K562 (cell line): ENCODE measurements at regions not wholly inside any gene's neighbourhood (a gene's known extent, or its start where the extent isn't known, plus 50 kb on each side); places are given as distances from the start of the nearest gene placed in this dataset.

ENCODE experiments used
- ATAC-seq: fragments of 200-7000 bp; cut with Tn5 transposase; 3 replicates; pipeline ENCODE4 v1.9.1; 2020; ENCODE audit warnings: moderate library complexity
- BruUV-seq: library from RNA; stranded (reverse); fragments of 400-500 nt; replicated peaks from 2 replicates; lab custom pipeline; 2021; lab: Mats Ljungman, UMichigan
- CTCF ChIA-PET: fragments of 300-600 bp; formaldehyde crosslinking; extraction: SDS; loops from one replicate; lab custom pipeline; 2021; ENCODE audit warnings: low intra/inter-chr PET ratio; lab: Yijun Ruan, JAX
- POLR2A ChIA-PET: fragments of 300-600, 350-650 bp; sonication (Branson Sonifier 250); formaldehyde crosslinking; extraction: SDS; loops from one replicate; lab custom pipeline; 2021; ENCODE audit warnings: antibody characterized with exemption, inconsistent platforms; lab: Yijun Ruan, JAX
- DNase-seq, 4 experiments: peaks; one replicate each; pipeline versions ENCODE4 v3.0.0 to v3.0.0-alpha.2; 2011 to 2018; ENCODE audit warnings: low spot score in 3 of 4, mixed read lengths in 3 of 4; ENCODE audit errors: extremely low read depth in 1 of 4
- FAIRE-seq: peaks from 2 replicates; lab custom pipeline; 2011; peaks lifted over from hg19 to GRCh38; lab: Jason Lieb, UNC
- H2AFZ ChIP-seq: 2 replicates; pipeline ENCODE4 v1.6.0; 2011; ENCODE audit warnings: low read depth, low read length, control low read depth, inconsistent platforms
- H3K27ac ChIP-seq: fragments of 200-600 bp; 3 replicates; pipeline ENCODE4 v1.8.0; 2011; ENCODE audit warnings: low read depth, mild to moderate bottlenecking, control low read depth, inconsistent platforms, low read length, moderate library complexity, mixed read lengths; ENCODE audit errors: extremely low read depth
- H3K27me3 ChIP-seq, 2 experiments: fragments of 300-600 bp in 1 of 2; 2 replicates in 1 of 2; 3 replicates in 1 of 2; pipeline versions ENCODE4 v1.6.0 to v1.8.0; 2011; ENCODE audit warnings: inconsistent platforms in 2 of 2, low read length in 2 of 2, mild to moderate bottlenecking in 1 of 2, mixed read lengths in 1 of 2, moderate library complexity in 1 of 2; ENCODE audit not compliant: control insufficient read depth in 2 of 2, insufficient read depth in 2 of 2
- H3K36me3 ChIP-seq: fragments of 300-600 bp; 3 replicates; pipeline ENCODE4 v1.8.0; 2011; ENCODE audit warnings: mild to moderate bottlenecking, low read length, inconsistent platforms; ENCODE audit not compliant: control insufficient read depth, insufficient read depth
- H3K4me1 ChIP-seq, 2 experiments: fragments of 200-600 bp in 1 of 2; replicated peaks in 1 of 2; 2 replicates in 1 of 2; 3 replicates in 1 of 2; pipeline versions ENCODE4 v1.5.1 to v1.8.0; 2011; ENCODE audit warnings: inconsistent platforms in 2 of 2, low read length in 2 of 2, mild to moderate bottlenecking in 1 of 2, mixed read lengths in 1 of 2, moderate library complexity in 1 of 2; ENCODE audit not compliant: control insufficient read depth in 2 of 2, insufficient read depth in 2 of 2
- H3K4me2 ChIP-seq: 2 replicates; pipeline ENCODE4 v1.6.1; 2011; ENCODE audit warnings: low read length, control low read depth, inconsistent platforms, mixed read lengths; ENCODE audit not compliant: insufficient read depth
- H3K4me3 ChIP-seq: fragments of 200-600 bp; sonication (generic), shearing (Covaris generic); 2 replicates; pipeline ENCODE4 v1.5.1; 2016; ENCODE audit warnings: control low read depth, inconsistent platforms
- H3K79me2 ChIP-seq: fragments of 200-600 bp; 3 replicates; pipeline ENCODE4 v1.8.0; 2011; ENCODE audit warnings: low read length, inconsistent platforms; ENCODE audit not compliant: control insufficient read depth, insufficient read depth
- H3K9ac ChIP-seq, 2 experiments: 2 replicates each; pipeline versions ENCODE4 v1.6.0 to v1.6.1; 2011; ENCODE audit warnings: low read depth in 2 of 2, low read length in 2 of 2, control low read depth in 1 of 2, inconsistent platforms in 1 of 2, mild to moderate bottlenecking in 1 of 2, mixed read lengths in 1 of 2; ENCODE audit not compliant: insufficient read depth in 1 of 2
- H3K9me1 ChIP-seq: one replicate; pipeline ENCODE4 v1.6.0; 2011; ENCODE audit warnings: inconsistent platforms, mild to moderate bottlenecking, low read length, moderate library complexity; ENCODE audit not compliant: control insufficient read depth, insufficient read depth
- H3K9me3 ChIP-seq: replicated peaks from 2 replicates; pipeline ENCODE4 v1.5.1; 2011; ENCODE audit warnings: low read depth, low read length, inconsistent platforms; ENCODE audit not compliant: control insufficient read depth, insufficient read depth
- H4K20me1 ChIP-seq: replicated peaks from 2 replicates; pipeline ENCODE4 v1.6.1; 2011; ENCODE audit warnings: low read length, inconsistent platforms, mixed read lengths; ENCODE audit not compliant: control insufficient read depth, insufficient read depth
- CHD2 ChIP-seq: IDR thresholded peaks from 2 replicates; pipeline ENCODE4 v1.6.1; 2011; ENCODE audit warnings: low read depth, low read length
- COPS2 ChIP-seq: fragments of 450-650 bp; conservative IDR thresholded peaks from 2 replicates; pipeline ENCODE4 v1.6.1; 2016; ENCODE audit warnings: mild to moderate bottlenecking, moderate library complexity
- CREM ChIP-seq: IDR thresholded peaks from 2 replicates; pipeline ENCODE4 v1.6.1; 2014; ENCODE audit warnings: antibody characterized with exemption, low read depth
- GTF2E2 ChIP-seq: fragments of 200-800 bp; sonication (Bioruptor generic); IDR thresholded peaks from 2 replicates; pipeline ENCODE4 v1.6.1; 2016; ENCODE audit warnings: missing genetic modification characterization, missing compliant biosample characterization
- HNRNPUL1 ChIP-seq: fragments of 200-400 bp; formaldehyde crosslinking; IDR thresholded peaks from 2 replicates; pipeline ENCODE4 v1.6.1; 2017; ENCODE audit warnings: low read length
- JUND ChIP-seq, 2 experiments: IDR thresholded peaks; 2 replicates in 1 of 2; 3 replicates in 1 of 2; pipeline ENCODE4 v1.6.1; 2011; ENCODE audit warnings: borderline replicate concordance in 2 of 2, low read depth in 2 of 2, low read length in 2 of 2, improper control_type of control experiment in 1 of 2, missing biosample characterization in 1 of 2, missing genetic modification characterization in 1 of 2, missing genetic modification reagents in 1 of 2
- MYBL2 ChIP-seq, 2 experiments: fragments of 450-650 bp in 1 of 2; sonication (generic) in 1 of 2; formaldehyde crosslinking in 1 of 2; IDR thresholded peaks; 2 replicates each; pipeline versions ENCODE4 v1.6.1 to v1.8.1; 2017 to 2022; ENCODE audit warnings: borderline replicate concordance in 1 of 2, inconsistent platforms in 1 of 2, low read depth in 1 of 2, mild to moderate bottlenecking in 1 of 2, missing genetic modification reagents in 1 of 2, moderate library complexity in 1 of 2
- MYNN ChIP-seq, 2 experiments: sonication (generic); formaldehyde crosslinking in 1 of 2; IDR thresholded peaks; 2 replicates each; pipeline versions ENCODE4 v1.5.0 to v1.6.1; 2016 to 2020; ENCODE audit warnings: antibody characterized with exemption in 1 of 2, missing genetic modification reagents in 1 of 2
- NCOR1 ChIP-seq: fragments of 450-650 bp; IDR thresholded peaks from 2 replicates; pipeline ENCODE4 v1.6.1; 2016; ENCODE audit warnings: mild to moderate bottlenecking, moderate library complexity
- PHF21A ChIP-seq: fragments of 450-650 bp; IDR thresholded peaks from 2 replicates; pipeline ENCODE4 v1.6.1; 2017; ENCODE audit warnings: low read depth, borderline replicate concordance
- POLR2B ChIP-seq: fragments of 450-650 bp; IDR thresholded peaks from 2 replicates; pipeline ENCODE4 v1.6.1; 2018; ENCODE audit warnings: low read depth; ENCODE audit not compliant: partially characterized antibody
- RBM14 ChIP-seq: fragments of 200-400 bp; formaldehyde crosslinking; IDR thresholded peaks from 2 replicates; pipeline ENCODE4 v1.6.1; 2018; ENCODE audit warnings: low read depth, mild to moderate bottlenecking, low read length, moderate library complexity, borderline replicate concordance; ENCODE audit not compliant: insufficient read depth
- SPI1 ChIP-seq: IDR thresholded peaks from 2 replicates; pipeline ENCODE4 v1.6.1; 2011; ENCODE audit warnings: low read depth, low read length, control low read depth, borderline replicate concordance
- U2AF1 ChIP-seq: fragments of 200-400 bp; formaldehyde crosslinking; optimal IDR thresholded peaks from 2 replicates; pipeline ENCODE3; 2017; ENCODE audit warnings: mild to moderate bottlenecking, low read depth, low read length, moderate library complexity
- ZNF184 ChIP-seq: sonication (generic); formaldehyde crosslinking; IDR thresholded peaks from 2 replicates; pipeline ENCODE4 v1.5.0; 2020; ENCODE audit warnings: missing genetic modification reagents
- ZNF431 ChIP-seq: sonication (generic); formaldehyde crosslinking; IDR thresholded peaks from 2 replicates; pipeline ENCODE4 v1.8.0; 2022; ENCODE audit warnings: mild to moderate bottlenecking, missing genetic modification reagents
- WGBS: fragments of 100-300 bp; shearing (Covaris generic); methylation state at CpG from one replicate; pipeline ENCODE4 v1.1.6; 2016; ENCODE audit warnings: low coverage, mixed read lengths; ENCODE audit not compliant: insufficient coverage; ENCODE audit errors: missing lambda C conversion rate; 5-methylcytosine and 5-hydroxymethylcytosine counted together
- in situ Hi-C: fragments of 300-500 bp; cut with MboI; formaldehyde crosslinking; loops from 4 replicates; pipeline ENCODE4 v1.15.0; 2018; ENCODE audit warnings: inconsistent platforms, mixed read lengths
- intact Hi-C: fragments of 100-400 bp; cut with micrococcal nuclease; formaldehyde crosslinking; loops from 2 replicates; pipeline ENCODE4 v1.14.2; 2022
- TF ChIP-seq, protein P1 (sequence below), 2 experiments: fragments of 450-650 bp in 1 of 2; sonication (generic) in 1 of 2; formaldehyde crosslinking in 1 of 2; IDR thresholded peaks in 1 of 2; conservative IDR thresholded peaks in 1 of 2; 2 replicates each; pipeline versions ENCODE4 v1.6.1 to v1.8.1; 2016 to 2023; ENCODE audit warnings: mild to moderate bottlenecking in 2 of 2, moderate library complexity in 2 of 2, inconsistent platforms in 1 of 2, missing genetic modification reagents in 1 of 2

DNA sequence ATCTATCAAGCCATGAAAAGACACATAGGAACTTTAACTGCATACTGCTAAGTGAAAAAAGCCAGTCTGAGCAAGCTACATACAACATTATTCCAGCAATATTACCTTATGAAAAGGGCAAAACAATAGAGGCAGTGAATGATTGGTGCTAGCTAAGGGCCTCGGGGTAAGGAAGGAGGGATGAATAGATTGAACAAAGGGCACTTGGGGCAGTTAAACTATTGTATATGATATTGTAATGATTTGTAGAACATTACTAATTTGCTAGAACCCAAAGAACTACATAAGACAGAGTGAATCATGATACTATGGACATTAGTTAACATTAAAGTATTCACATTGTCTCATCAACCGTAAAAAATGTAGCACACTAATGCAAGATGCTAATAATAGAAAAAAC, 218.3 kb downstream of the FBXO4 start:
- TF ChIP-seq RBM14 = no peak
- no peak for TF ChIP-seq COPS2
- no peak for TF ChIP-seq HNRNPUL1
- no peak for TF ChIP-seq ZNF184 (CRISPR knock-in tag)
- no peak for TF ChIP-seq GTF2E2 (tag)
- TF ChIP-seq JUND (IDR thresholded peaks at IDR 0.05; ENCODE audit: borderline replicate concordance, low read depth, low read length) = no peak
- no peak for TF ChIP-seq JUND (tag; IDR thresholded peaks at IDR 0.05; ENCODE audit: borderline replicate concordance, low read depth, low read length)
- TF ChIP-seq PHF21A = no peak
- no peak for TF ChIP-seq MYNN (IDR thresholded peaks at IDR 0.05)
- TF ChIP-seq MYNN (CRISPR knock-in tag; IDR thresholded peaks at IDR 0.05) = no peak
- TF ChIP-seq, protein P1, sequence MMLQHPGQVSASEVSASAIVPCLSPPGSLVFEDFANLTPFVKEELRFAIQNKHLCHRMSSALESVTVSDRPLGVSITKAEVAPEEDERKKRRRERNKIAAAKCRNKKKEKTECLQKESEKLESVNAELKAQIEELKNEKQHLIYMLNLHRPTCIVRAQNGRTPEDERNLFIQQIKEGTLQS (IDR thresholded peaks at IDR 0.05) = no peak
- TF ChIP-seq, protein P1 (CRISPR knock-in tag; conservative IDR thresholded peaks at IDR 0.05) = no peak
- no peak for TF ChIP-seq NCOR1
- no peak for TF ChIP-seq POLR2B
- no peak for TF ChIP-seq ZNF431
- TF ChIP-seq CHD2 = no peak
- TF ChIP-seq CREM = no peak
- no peak for TF ChIP-seq SPI1
- TF ChIP-seq MYBL2 (IDR thresholded peaks at IDR 0.05; ENCODE audit: low read depth) = no peak
- no peak for TF ChIP-seq MYBL2 (CRISPR knock-in tag; IDR thresholded peaks at IDR 0.05; ENCODE audit: borderline replicate concordance)
- TF ChIP-seq U2AF1 = no peak
- Histone ChIP-seq H3K4me1 (no peaks in the 10 kb centered on the region), H4K20me1 (no peaks in the 10 kb centered on the region), H3K4me2 (no peak overlapping the region), H3K79me2 (no peaks in the 10 kb centered on the region), H3K36me3 (no peaks in the 10 kb centered on the region), H3K9me3 (no peaks in the 10 kb centered on the region), H3K9me1 (no peaks in the 10 kb centered on the region), H2AFZ (no peak overlapping the region), H3K27me3 (no peaks in the 10 kb centered on the region), H3K27ac (no peak overlapping the region), H3K9ac (no peak overlapping the region), H3K4me3 (no peak overlapping the region)
- POLR2A ChIA-PET = interaction anchor here (1.1 kb wide), 1 partner anchor 14 kb away, joined by 3 read pairs; no protein-coding TSS in a partner anchor
- ATAC-seq (no peak), FAIRE-seq (no peak), DNase-seq (no peak)
- in situ Hi-C loops (no loop called here), intact Hi-C loops (no loop called here)
- BruUV-seq = no TSS peak
- 2% methylated on average over 2 of the region's 2 CpGs for WGBS
- CTCF ChIA-PET = no interaction called here
